HL-60 (cell line): ENCODE measurements at regions not wholly inside any gene's neighbourhood (a gene's known extent, or its start where the extent isn't known, plus 50 kb on each side); places are given as distances from the start of the nearest gene placed in this dataset.

Experiments
- DNase-seq, 2 experiments: peaks; one replicate each; pipeline ENCODE4 v3.0.0-alpha.2; 2010 to 2020; ENCODE audit warnings: low read depth in 1 of 2, low spot score in 1 of 2
- H3K27ac ChIP-seq: fragments of 250-450 bp; sonication (Bioruptor Pico); replicated peaks from 2 replicates; pipeline ENCODE4 v1.5.1; 2020; ENCODE audit warnings: mild to moderate bottlenecking, moderate library complexity
- H3K27me3 ChIP-seq: fragments of 250-450 bp; sonication (Bioruptor Pico); 2 replicates; pipeline ENCODE4 v1.5.1; 2021; ENCODE audit warnings: mild to moderate bottlenecking, moderate library complexity; ENCODE audit not compliant: insufficient read depth, poor library complexity, severe bottlenecking
- H3K4me3 ChIP-seq: replicated peaks from 2 replicates; pipeline ENCODE4 v1.5.1; 2011; ENCODE audit warnings: mild to moderate bottlenecking, control low read depth, low read length; ENCODE audit not compliant: insufficient read depth
- GABPA ChIP-seq: IDR thresholded peaks from 2 replicates; pipeline ENCODE4 v1.6.1; 2012; ENCODE audit warnings: low read depth
- POLR2AphosphoS5 ChIP-seq: IDR thresholded peaks from 2 replicates; pipeline ENCODE4 v1.6.1; 2012; ENCODE audit warnings: low read depth
- SPI1 ChIP-seq: IDR thresholded peaks from 2 replicates; pipeline ENCODE4 v1.6.1; 2012; ENCODE audit warnings: low read depth, mild to moderate bottlenecking, borderline replicate concordance
- TF ChIP-seq, protein P1 (sequence below): IDR thresholded peaks from 2 replicates; pipeline ENCODE4 v1.6.1; 2012; ENCODE audit warnings: low read depth; ENCODE audit not compliant: insufficient replicate concordance
- TF ChIP-seq, protein P2 (sequence below): IDR thresholded peaks from one replicate; pipeline ENCODE4 v1.5.1; 2011; ENCODE audit warnings: low read length, control low read depth, inconsistent platforms; ENCODE audit not compliant: insufficient read depth

DNA sequence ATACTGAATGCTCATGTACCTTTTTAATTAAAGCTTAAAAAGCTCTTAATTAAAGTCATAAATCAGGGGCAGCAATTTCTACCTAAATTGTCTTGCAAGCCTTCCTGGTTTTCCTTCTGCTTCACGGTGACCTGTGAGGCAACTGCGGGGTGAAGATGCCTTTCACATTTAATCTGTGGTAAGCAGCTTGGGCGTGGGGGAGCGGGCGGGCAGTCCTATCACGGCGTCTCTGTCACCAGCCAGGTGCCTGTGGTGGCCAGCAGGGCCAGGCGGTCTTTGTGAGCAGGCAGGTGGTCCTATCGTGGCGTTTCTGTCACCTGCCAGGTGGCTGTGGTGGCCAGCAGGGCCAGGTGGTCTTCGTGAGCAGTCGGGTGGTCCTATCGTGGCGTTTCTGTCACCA lies 269.2 kb upstream of the PPP2R2D start:
- no peaks in the 10 kb centered on the region for H3K27me3 ChIP-seq
- H3K27ac ChIP-seq: no peak overlapping the region
- H3K4me3 ChIP-seq: no peak overlapping the region
- TF ChIP-seq, protein P1, sequence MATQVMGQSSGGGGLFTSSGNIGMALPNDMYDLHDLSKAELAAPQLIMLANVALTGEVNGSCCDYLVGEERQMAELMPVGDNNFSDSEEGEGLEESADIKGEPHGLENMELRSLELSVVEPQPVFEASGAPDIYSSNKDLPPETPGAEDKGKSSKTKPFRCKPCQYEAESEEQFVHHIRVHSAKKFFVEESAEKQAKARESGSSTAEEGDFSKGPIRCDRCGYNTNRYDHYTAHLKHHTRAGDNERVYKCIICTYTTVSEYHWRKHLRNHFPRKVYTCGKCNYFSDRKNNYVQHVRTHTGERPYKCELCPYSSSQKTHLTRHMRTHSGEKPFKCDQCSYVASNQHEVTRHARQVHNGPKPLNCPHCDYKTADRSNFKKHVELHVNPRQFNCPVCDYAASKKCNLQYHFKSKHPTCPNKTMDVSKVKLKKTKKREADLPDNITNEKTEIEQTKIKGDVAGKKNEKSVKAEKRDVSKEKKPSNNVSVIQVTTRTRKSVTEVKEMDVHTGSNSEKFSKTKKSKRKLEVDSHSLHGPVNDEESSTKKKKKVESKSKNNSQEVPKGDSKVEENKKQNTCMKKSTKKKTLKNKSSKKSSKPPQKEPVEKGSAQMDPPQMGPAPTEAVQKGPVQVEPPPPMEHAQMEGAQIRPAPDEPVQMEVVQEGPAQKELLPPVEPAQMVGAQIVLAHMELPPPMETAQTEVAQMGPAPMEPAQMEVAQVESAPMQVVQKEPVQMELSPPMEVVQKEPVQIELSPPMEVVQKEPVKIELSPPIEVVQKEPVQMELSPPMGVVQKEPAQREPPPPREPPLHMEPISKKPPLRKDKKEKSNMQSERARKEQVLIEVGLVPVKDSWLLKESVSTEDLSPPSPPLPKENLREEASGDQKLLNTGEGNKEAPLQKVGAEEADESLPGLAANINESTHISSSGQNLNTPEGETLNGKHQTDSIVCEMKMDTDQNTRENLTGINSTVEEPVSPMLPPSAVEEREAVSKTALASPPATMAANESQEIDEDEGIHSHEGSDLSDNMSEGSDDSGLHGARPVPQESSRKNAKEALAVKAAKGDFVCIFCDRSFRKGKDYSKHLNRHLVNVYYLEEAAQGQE: no peak
- no peak for TF ChIP-seq SPI1
- TF ChIP-seq, protein P2, sequence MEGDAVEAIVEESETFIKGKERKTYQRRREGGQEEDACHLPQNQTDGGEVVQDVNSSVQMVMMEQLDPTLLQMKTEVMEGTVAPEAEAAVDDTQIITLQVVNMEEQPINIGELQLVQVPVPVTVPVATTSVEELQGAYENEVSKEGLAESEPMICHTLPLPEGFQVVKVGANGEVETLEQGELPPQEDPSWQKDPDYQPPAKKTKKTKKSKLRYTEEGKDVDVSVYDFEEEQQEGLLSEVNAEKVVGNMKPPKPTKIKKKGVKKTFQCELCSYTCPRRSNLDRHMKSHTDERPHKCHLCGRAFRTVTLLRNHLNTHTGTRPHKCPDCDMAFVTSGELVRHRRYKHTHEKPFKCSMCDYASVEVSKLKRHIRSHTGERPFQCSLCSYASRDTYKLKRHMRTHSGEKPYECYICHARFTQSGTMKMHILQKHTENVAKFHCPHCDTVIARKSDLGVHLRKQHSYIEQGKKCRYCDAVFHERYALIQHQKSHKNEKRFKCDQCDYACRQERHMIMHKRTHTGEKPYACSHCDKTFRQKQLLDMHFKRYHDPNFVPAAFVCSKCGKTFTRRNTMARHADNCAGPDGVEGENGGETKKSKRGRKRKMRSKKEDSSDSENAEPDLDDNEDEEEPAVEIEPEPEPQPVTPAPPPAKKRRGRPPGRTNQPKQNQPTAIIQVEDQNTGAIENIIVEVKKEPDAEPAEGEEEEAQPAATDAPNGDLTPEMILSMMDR: no peak
- no peak for TF ChIP-seq POLR2AphosphoS5
- TF ChIP-seq GABPA: no peak
- DNase-seq: no peak

DNA sequence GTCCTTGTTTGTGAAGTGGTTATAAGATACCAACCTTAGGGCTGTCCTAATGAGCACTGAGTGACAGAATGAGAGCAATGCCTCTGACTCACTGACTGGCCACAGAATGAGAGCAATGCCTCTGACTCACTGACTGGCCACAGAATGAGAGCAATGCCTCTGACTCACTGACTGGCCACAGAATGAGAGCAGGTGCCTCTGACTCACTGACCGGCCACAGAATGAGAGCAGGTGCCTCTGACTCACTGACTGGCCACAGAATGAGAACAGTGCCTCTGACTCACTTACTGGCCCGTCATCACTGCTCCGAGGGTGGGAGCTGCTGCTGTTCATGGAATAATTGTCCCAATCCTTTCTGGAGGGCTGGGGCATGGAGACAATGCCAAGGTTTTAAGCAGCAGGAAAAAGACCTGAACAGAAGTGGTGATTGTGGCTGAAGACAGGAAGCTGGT lies 265.2 kb upstream of the PPP2R2D start:
- TF ChIP-seq, protein P2: no peak
- TF ChIP-seq POLR2AphosphoS5: no peak
- TF ChIP-seq, protein P1: no peak
- no peak for TF ChIP-seq GABPA
- TF ChIP-seq SPI1: no peak
- no peak for DNase-seq
- Histone ChIP-seq H3K27ac (no peak overlapping the region), H3K27me3 (no peaks in the 10 kb centered on the region), H3K4me3 (no peak overlapping the region)

DNA sequence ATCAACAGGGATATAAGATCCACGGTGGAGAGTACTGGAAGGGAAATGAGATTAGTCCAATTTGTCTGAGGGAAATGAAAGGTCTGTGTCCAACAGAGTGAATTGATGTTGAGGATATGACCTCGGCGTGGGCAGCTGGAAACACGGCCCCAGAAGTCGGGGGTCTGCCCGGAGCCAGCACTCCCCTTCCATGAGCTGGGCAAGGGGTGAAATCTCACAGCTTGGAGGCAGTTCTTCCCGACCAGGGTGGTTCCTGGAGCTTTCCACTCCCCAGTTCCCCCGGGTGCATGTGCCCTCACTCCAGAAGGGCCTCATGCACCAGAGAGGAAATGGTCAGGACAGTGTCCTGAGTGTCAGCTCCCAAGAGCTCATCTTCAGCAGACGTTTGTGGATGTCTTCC lies 264.7 kb upstream of the PPP2R2D start:
- TF ChIP-seq, protein P1: no peak
- no peak for TF ChIP-seq SPI1
- no peak for TF ChIP-seq POLR2AphosphoS5
- TF ChIP-seq GABPA: no peak
- TF ChIP-seq, protein P2: no peak
- Histone ChIP-seq H3K4me3 (no peak overlapping the region), H3K27ac (no peak overlapping the region), H3K27me3 (no peaks in the 10 kb centered on the region)
- no peak for DNase-seq
